PC-9 (cell line): ENCODE measurements at regions not wholly inside any gene's neighbourhood (a gene's known extent, or its start where the extent isn't known, plus 50 kb on each side); places are given as distances from the start of the nearest gene placed in this dataset.

Experiments
- BruUV-seq: library from RNA; stranded (reverse); fragments of 400-500 nt; replicated peaks from 2 replicates; lab custom pipeline; 2021; lab: Mats Ljungman, UMichigan
- CTCF ChIA-PET: fragments of 300-600 bp; sonication (Branson Sonifier 250); formaldehyde crosslinking; loops from one replicate; lab custom pipeline; 2022; ENCODE audit warnings: antibody characterized with exemption; lab: Charles Lee
- POLR2A ChIA-PET: fragments of 300-600 bp; sonication (Branson Sonifier 250); formaldehyde crosslinking; loops from one replicate; lab custom pipeline; 2022; ENCODE audit warnings: antibody characterized with exemption; ENCODE audit not compliant: unreplicated experiment; lab: Charles Lee
- DNase-seq, 2 experiments: peaks; one replicate each; pipeline versions ENCODE4 v3.0.0 to v3.0.0-alpha.2; 2015 to 2022; ENCODE audit warnings: mixed read lengths in 1 of 2
- H2AFZ ChIP-seq: fragments of 200-600 bp; sonication (generic); 2 replicates; pipeline ENCODE4 v1.8.1; 2017; ENCODE audit warnings: antibody characterized with exemption
- H3F3A ChIP-seq: fragments of 200-600 bp; sonication (generic); 2 replicates; pipeline ENCODE4 v1.8.1; 2017; ENCODE audit warnings: antibody characterized with exemption, mild to moderate bottlenecking, low read depth; ENCODE audit not compliant: insufficient read depth
- H3K27ac ChIP-seq: fragments of 200-600 bp; sonication (generic); 2 replicates; pipeline ENCODE4 v1.6.1; 2016; ENCODE audit warnings: mixed run types
- H3K27me3 ChIP-seq: fragments of 200-600 bp; sonication (generic); 2 replicates; pipeline ENCODE4 v1.6.1; 2016; ENCODE audit warnings: low read depth, mixed run types; ENCODE audit not compliant: insufficient read depth
- H3K36me3 ChIP-seq: fragments of 200-600 bp; sonication (generic); 2 replicates; pipeline ENCODE4 v1.6.1; 2016; ENCODE audit warnings: low read depth, mixed run types
- H3K4me1 ChIP-seq: fragments of 200-600 bp; sonication (generic); replicated peaks from 2 replicates; pipeline ENCODE4 v1.6.1; 2016; ENCODE audit warnings: mixed run types; ENCODE audit not compliant: insufficient read depth
- H3K4me2 ChIP-seq: fragments of 200-600 bp; sonication (generic); 2 replicates; pipeline ENCODE4 v1.6.1; 2017; ENCODE audit warnings: mixed run types
- H3K4me3 ChIP-seq: fragments of 200-600 bp; sonication (generic); 2 replicates; pipeline ENCODE4 v1.6.1; 2016; ENCODE audit warnings: mixed run types
- H3K79me2 ChIP-seq: fragments of 200-600 bp; sonication (generic); 2 replicates; pipeline ENCODE4 v1.6.1; 2017; ENCODE audit warnings: low read depth, mixed run types
- H3K9me2 ChIP-seq: fragments of 200-600 bp; sonication (generic); 2 replicates; pipeline ENCODE4 v1.8.1; 2017; ENCODE audit warnings: mild to moderate bottlenecking; ENCODE audit not compliant: insufficient read depth
- H3K9me3 ChIP-seq: fragments of 200-600 bp; sonication (generic); 2 replicates; pipeline ENCODE4 v1.8.1; 2016; ENCODE audit warnings: low read depth; ENCODE audit not compliant: insufficient read depth
- H4K20me1 ChIP-seq: fragments of 200-600 bp; sonication (generic); 2 replicates; pipeline ENCODE4 v1.8.1; 2017; ENCODE audit not compliant: insufficient read depth
- CTCF ChIP-seq: fragments of 200-600 bp; sonication (generic); conservative IDR thresholded peaks from 2 replicates; pipeline ENCODE4 v1.6.1; 2017; ENCODE audit warnings: mixed run types, antibody characterized with exemption, mild to moderate bottlenecking, moderate library complexity
- EZH2 ChIP-seq: fragments of 200-600 bp; sonication (generic); IDR thresholded peaks from 2 replicates; pipeline ENCODE4 v1.8.0; 2017; ENCODE audit warnings: antibody characterized with exemption, low read depth
- intact Hi-C: fragments of 100-400 bp; cut with micrococcal nuclease; formaldehyde crosslinking; loops from one replicate; pipeline ENCODE4 v1.10.0; 2022; ENCODE audit not compliant: unreplicated experiment

- Histone ChIP-seq H3K4me1 (no peaks in the 10 kb centered on the region), H3K79me2 (no peaks in the 10 kb centered on the region), H2AFZ (no peak overlapping the region), H3K27ac (no peak overlapping the region), H3K9me2 (no peaks in the 10 kb centered on the region; the same call in 1 of the 2 replicates), H3K4me3 (no peak overlapping the region), H3K27me3 (no peaks in the 10 kb centered on the region), H3K4me2 (no peak overlapping the region), H3F3A (no peaks in the 10 kb centered on the region), H3K9me3 (no peaks in the 10 kb centered on the region; the same call in 1 of the 2 replicates), H3K36me3 (no peaks in the 10 kb centered on the region), H4K20me1 (no peaks in the 10 kb centered on the region)
- ChIA-PET CTCF (no interaction called here), POLR2A (no interaction called here)
- no TSS peak for BruUV-seq
- intact Hi-C loops, result no loop called here
- no peak for DNase-seq
- TF ChIP-seq EZH2 (no peak), CTCF (no peak)
Measured at GRCh38 chr9:108212184-108212583, 643.6 kb downstream of the ACTL7B start.

- intact Hi-C loops, result no loop called here
- POLR2A ChIA-PET, result no interaction called here
- no peaks in the 10 kb centered on the region; the same call in 1 of the 2 replicates for H3K9me3 ChIP-seq
- CTCF ChIA-PET, result no interaction called here
- H4K20me1 ChIP-seq, result no peaks in the 10 kb centered on the region
- BruUV-seq, result no TSS peak
- H3K4me3 ChIP-seq, result no peak overlapping the region
- no peaks in the 10 kb centered on the region; the same call in 1 of the 2 replicates for H3K9me2 ChIP-seq
- no peak overlapping the region for H3K4me2 ChIP-seq
- no peaks in the 10 kb centered on the region for H3K27me3 ChIP-seq
- H3K36me3 ChIP-seq, result no peaks in the 10 kb centered on the region
- no peak overlapping the region for H2AFZ ChIP-seq
- TF ChIP-seq CTCF (no peak), EZH2 (no peak)
- H3K27ac ChIP-seq, result no peak overlapping the region
- no peaks in the 10 kb centered on the region for H3K4me1 ChIP-seq
- H3K79me2 ChIP-seq, result no peaks in the 10 kb centered on the region
- H3F3A ChIP-seq, result no peaks in the 10 kb centered on the region
- DNase-seq, result no peak
Measured at GRCh38 chr9:108211411-108211955, 644.3 kb downstream of the ACTL7B start.

DNA sequence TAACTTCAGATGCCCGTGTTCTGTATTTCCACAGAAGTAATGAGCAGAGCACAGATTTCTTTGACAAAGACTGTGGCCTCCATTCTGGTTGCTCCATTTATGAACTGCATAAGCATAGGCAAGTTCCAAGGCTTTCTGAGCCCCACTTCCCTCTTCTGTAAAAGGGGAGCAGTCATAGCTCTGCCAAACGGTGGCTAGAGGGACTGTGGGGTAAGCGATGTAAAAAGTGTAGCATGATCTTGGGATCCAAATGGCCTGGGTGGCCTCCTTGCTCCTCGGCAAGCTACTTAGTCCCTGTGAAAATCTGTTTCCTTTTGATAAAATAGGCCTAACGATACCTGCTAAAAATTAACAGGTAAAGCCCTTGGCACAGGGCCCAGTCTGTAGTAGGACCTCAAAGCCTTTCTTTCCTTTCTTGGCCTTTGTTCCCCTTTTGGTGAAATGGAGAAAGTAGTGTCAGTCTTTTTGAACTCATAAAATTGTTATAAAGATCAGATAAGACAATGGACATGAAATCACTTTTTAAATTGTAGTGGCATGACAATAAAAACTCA lies 646.6 kb downstream of the ACTL7B start:
- POLR2A ChIA-PET, result no interaction called here
- TF ChIP-seq EZH2 (no peak), CTCF (no peak)
- Histone ChIP-seq H3K4me2 (no peak overlapping the region), H3K4me3 (no peak overlapping the region), H3K27ac (no peak overlapping the region), H3K27me3 (no peaks in the 10 kb centered on the region), H3K9me3 (no peaks in the 10 kb centered on the region; the same call in 1 of the 2 replicates), H3K9me2 (no peaks in the 10 kb centered on the region), H3K4me1 (no peaks in the 10 kb centered on the region), H3K36me3 (no peaks in the 10 kb centered on the region), H3K79me2 (no peaks in the 10 kb centered on the region), H4K20me1 (no peaks in the 10 kb centered on the region), H3F3A (no peaks in the 10 kb centered on the region), H2AFZ (no peak overlapping the region)
- no TSS peak for BruUV-seq
- CTCF ChIA-PET, result no interaction called here
- intact Hi-C loops, result no loop called here
- no peak for DNase-seq
